ENCODE measurements at regions not wholly inside any gene's neighbourhood (a gene's known extent, or its start where the extent isn't known, plus 50 kb on each side); places are given as distances from the start of the nearest gene placed in this dataset.

- Histone ChIP-seq H3K9ac (ENCODE audit: low read length) (no peak overlapping the region), H3K4me3 (ENCODE audit: low read length) (no peak overlapping the region), H3K4me2 (ENCODE audit: low read length) (no peak overlapping the region), H3K27ac (ENCODE audit: low read length) (no peak overlapping the region), H3K36me3 (ENCODE audit: low read depth, low read length) (no peaks in the 10 kb centered on the region), H2AFZ (ENCODE audit: low read length) (no peak overlapping the region), H3K9me2 (replicated peaks; ENCODE audit: low read length) (no peaks in the 10 kb centered on the region), H3K4me1 (ENCODE audit: insufficient read depth, low read length) (peaks cover 7% of the 10 kb centered on the region; the same call in 1 of the 2 replicates), H3K27me3 (ENCODE audit: low read length) (no peaks in the 10 kb centered on the region), H3K9me3 (ENCODE audit: low read length) (no peaks in the 10 kb centered on the region), H3K79me2 (ENCODE audit: low read length) (no peaks in the 10 kb centered on the region), H4K20me1 (ENCODE audit: low read length) (no peaks in the 10 kb centered on the region), H3F3A (ENCODE audit: low read length, unreplicated experiment) (no peaks in the 10 kb centered on the region)
- DNase-seq (no peak), ATAC-seq (no peak)
- ChIA-PET CTCF (no interaction called here), POLR2A (ENCODE audit: unreplicated experiment) (no interaction called here)
- TF ChIP-seq CTCF (conservative IDR thresholded peaks at IDR 0.05; ENCODE audit: low read depth, low read length), result no peak
- TF ChIP-seq EZH2phosphoT487 (IDR thresholded peaks at IDR 0.05; ENCODE audit: borderline replicate concordance, low read length), result no peak
- no peak for TF ChIP-seq EZH2 (IDR thresholded peaks at IDR 0.05; ENCODE audit: low read length, unreplicated experiment)
- intact Hi-C loops (cut with micrococcal nuclease), result no loop called here
- BruUV-seq (replicated peaks), result no TSS peak
Observed at GRCh38 chr13:73901324-73902068, 232.7 kb downstream of the KLF12 start.

- Histone ChIP-seq H3K4me3 (ENCODE audit: low read length) (no peak overlapping the region), H4K20me1 (ENCODE audit: low read length) (no peaks in the 10 kb centered on the region), H3K27me3 (ENCODE audit: low read length) (no peaks in the 10 kb centered on the region), H3K4me2 (ENCODE audit: low read length) (no peak overlapping the region), H2AFZ (ENCODE audit: low read length) (no peak overlapping the region), H3K4me1 (ENCODE audit: insufficient read depth, low read length) (peaks cover 7% of the 10 kb centered on the region; the same call in 1 of the 2 replicates), H3K79me2 (ENCODE audit: low read length) (no peaks in the 10 kb centered on the region), H3K9me3 (ENCODE audit: low read length) (no peaks in the 10 kb centered on the region), H3K27ac (ENCODE audit: low read length) (no peak overlapping the region), H3K9ac (ENCODE audit: low read length) (no peak overlapping the region), H3K36me3 (ENCODE audit: low read depth, low read length) (no peaks in the 10 kb centered on the region), H3K9me2 (replicated peaks; ENCODE audit: low read length) (no peaks in the 10 kb centered on the region), H3F3A (ENCODE audit: low read length, unreplicated experiment) (no peaks in the 10 kb centered on the region)
- no TSS peak for BruUV-seq (replicated peaks)
- DNase-seq (no peak), ATAC-seq (no peak)
- TF ChIP-seq EZH2 (IDR thresholded peaks at IDR 0.05; ENCODE audit: low read length, unreplicated experiment), result no peak
- no peak for TF ChIP-seq EZH2phosphoT487 (IDR thresholded peaks at IDR 0.05; ENCODE audit: borderline replicate concordance, low read length)
- no peak for TF ChIP-seq CTCF (conservative IDR thresholded peaks at IDR 0.05; ENCODE audit: low read depth, low read length)
- POLR2A ChIA-PET (ENCODE audit: unreplicated experiment), result no interaction called here
- CTCF ChIA-PET, result no interaction called here
- intact Hi-C loops (cut with micrococcal nuclease), result no loop called here
Observed at GRCh38 chr13:73900591-73900990, 233.6 kb downstream of the KLF12 start.

GRCh38 chr13:73898899-73899298, 235.3 kb downstream of the KLF12 start:
- H3K4me3 ChIP-seq (ENCODE audit: low read length), result no peak overlapping the region
- no peak overlapping the region for H3K4me2 ChIP-seq (ENCODE audit: low read length)
- intact Hi-C loops (cut with micrococcal nuclease), result no loop called here
- H3K27me3 ChIP-seq (ENCODE audit: low read length), result no peaks in the 10 kb centered on the region
- no peaks in the 10 kb centered on the region for H3K79me2 ChIP-seq (ENCODE audit: low read length)
- peaks cover 7% of the 10 kb centered on the region; the same call in 1 of the 2 replicates for H3K4me1 ChIP-seq (ENCODE audit: insufficient read depth, low read length)
- BruUV-seq (replicated peaks), result no TSS peak
- ChIA-PET POLR2A (ENCODE audit: unreplicated experiment) (no interaction called here), CTCF (no interaction called here)
- no peaks in the 10 kb centered on the region for H3K9me2 ChIP-seq (replicated peaks; ENCODE audit: low read length)
- H2AFZ ChIP-seq (ENCODE audit: low read length), result no peak overlapping the region
- H4K20me1 ChIP-seq (ENCODE audit: low read length), result no peaks in the 10 kb centered on the region
- no peak for DNase-seq
- ATAC-seq, result no peak; the same call in 1 of the 2 replicates
- no peak overlapping the region for H3K27ac ChIP-seq (ENCODE audit: low read length)
- no peaks in the 10 kb centered on the region for H3F3A ChIP-seq (ENCODE audit: low read length, unreplicated experiment)
- no peak overlapping the region for H3K9ac ChIP-seq (ENCODE audit: low read length)
- H3K9me3 ChIP-seq (ENCODE audit: low read length), result no peaks in the 10 kb centered on the region
- H3K36me3 ChIP-seq (ENCODE audit: low read depth, low read length), result no peaks in the 10 kb centered on the region
- TF ChIP-seq EZH2 (IDR thresholded peaks at IDR 0.05; ENCODE audit: low read length, unreplicated experiment) (no peak), EZH2phosphoT487 (IDR thresholded peaks at IDR 0.05; ENCODE audit: borderline replicate concordance, low read length) (no peak), CTCF (conservative IDR thresholded peaks at IDR 0.05; ENCODE audit: low read depth, low read length) (no peak)

Measured in PC-3 (cell line).